Neural progenitor cell (in vitro differentiated cells): ENCODE measurements at regions not wholly inside any gene's neighbourhood (a gene's known extent, or its start where the extent isn't known, plus 50 kb on each side); places are given as distances from the start of the nearest gene placed in this dataset.

ENCODE experiments used
- DNase-seq: peaks from one replicate; pipeline ENCODE4 v3.0.0-alpha.2; 2016; ENCODE audit warnings: low spot score
- H2AFZ ChIP-seq: fragments of 200-600 bp; sonication (generic); replicated peaks from 2 replicates; pipeline ENCODE4 v1.6.1; 2016; ENCODE audit warnings: antibody characterized with exemption
- H3F3A ChIP-seq: fragments of 200-600 bp; sonication (generic); 2 replicates; pipeline ENCODE4 v1.6.1; 2016; ENCODE audit warnings: antibody characterized with exemption, low read depth
- H3K27ac ChIP-seq: fragments of 200-600 bp; sonication (generic); 2 replicates; pipeline ENCODE4 v1.5.1; 2016; ENCODE audit warnings: mild to moderate bottlenecking
- H3K27me3 ChIP-seq: fragments of 200-600 bp; sonication (generic); 2 replicates; pipeline ENCODE4 v1.6.1; 2016; ENCODE audit warnings: mild to moderate bottlenecking, moderate library complexity
- H3K36me3 ChIP-seq: fragments of 200-600 bp; sonication (generic); 2 replicates; pipeline ENCODE4 v1.5.1; 2016
- H3K4me1 ChIP-seq: fragments of 200-600 bp; sonication (generic); 2 replicates; pipeline ENCODE4 v1.6.1; 2016; ENCODE audit warnings: mixed run types
- H3K4me2 ChIP-seq: fragments of 200-600 bp; sonication (generic); 2 replicates; pipeline ENCODE4 v1.6.1; 2016
- H3K4me3 ChIP-seq: fragments of 200-600 bp; sonication (generic); 2 replicates; pipeline ENCODE4 v1.5.1; 2016
- H3K79me2 ChIP-seq: fragments of 200-600 bp; sonication (generic); 2 replicates; pipeline ENCODE4 v1.6.1; 2016; ENCODE audit warnings: low read depth
- H3K9ac ChIP-seq: fragments of 200-600 bp; sonication (generic); 2 replicates; pipeline ENCODE4 v1.6.1; 2016
- H3K9me3 ChIP-seq: fragments of 200-600 bp; sonication (generic); 2 replicates; pipeline ENCODE4 v1.5.1; 2016; ENCODE audit warnings: low read depth
- H4K20me1 ChIP-seq: fragments of 200-600 bp; sonication (generic); 2 replicates; pipeline ENCODE4 v1.6.1; 2016; ENCODE audit warnings: low read depth
- H3K27ac Mint-ChIP-seq: 3 replicates; pipeline ENCODE4 v1.8.0; 2021; ENCODE audit warnings: mixed read lengths
- H3K27me3 Mint-ChIP-seq: 2 replicates; pipeline ENCODE4 v1.8.0; 2022; ENCODE audit warnings: low read depth, mild to moderate bottlenecking, inconsistent platforms, moderate library complexity, mixed read lengths; ENCODE audit not compliant: insufficient read depth
- H3K36me3 Mint-ChIP-seq: 3 replicates; pipeline ENCODE4 v1.8.0; 2021; ENCODE audit warnings: mixed read lengths
- H3K4me1 Mint-ChIP-seq: 3 replicates; pipeline ENCODE4 v1.8.0; 2021; ENCODE audit warnings: mixed read lengths
- H3K4me3 Mint-ChIP-seq: 3 replicates; pipeline ENCODE4 v1.8.0; 2021; ENCODE audit warnings: mild to moderate bottlenecking, moderate library complexity, mixed read lengths
- H3K9me3 Mint-ChIP-seq: 3 replicates; pipeline ENCODE4 v1.8.0; 2020; ENCODE audit warnings: mixed read lengths
- CTCF ChIP-seq: fragments of 200-600 bp; sonication (generic); IDR thresholded peaks from 2 replicates; pipeline ENCODE4 v1.5.1; 2017; ENCODE audit warnings: antibody characterized with exemption, mild to moderate bottlenecking
- EZH2 ChIP-seq: fragments of 200-600 bp; sonication (generic); IDR thresholded peaks from 2 replicates; pipeline ENCODE4 v1.6.1; 2017; ENCODE audit warnings: antibody characterized with exemption, mild to moderate bottlenecking, moderate library complexity
- EZH2phosphoT487 ChIP-seq: fragments of 200-600 bp; sonication (generic); IDR thresholded peaks from 2 replicates; pipeline ENCODE4 v1.6.1; 2017; ENCODE audit warnings: antibody characterized with exemption

GRCh38 chr11:127425281-127425680 lies 424.7 kb upstream of the KIRREL3 start:
- Histone ChIP-seq H3K4me2 (no peak overlapping the region), H3K9ac (no peak overlapping the region), H4K20me1 (no peaks in the 10 kb centered on the region), H2AFZ (no peak overlapping the region), H3K9me3 (no peaks in the 10 kb centered on the region), H3K4me3 (no peak overlapping the region), H3K27me3 (no peaks in the 10 kb centered on the region), H3K4me1 (peaks cover 10% of the 10 kb centered on the region), H3K36me3 (no peaks in the 10 kb centered on the region), H3K27ac (no peak overlapping the region), H3F3A (no peaks in the 10 kb centered on the region), H3K79me2 (no peaks in the 10 kb centered on the region)
- H3K36me3 Mint-ChIP-seq = no peaks in the 10 kb centered on the region
- no peak for DNase-seq
- TF ChIP-seq EZH2 (no peak), CTCF (no peak), EZH2phosphoT487 (no peak)
- peaks cover 3% of the 10 kb centered on the region for H3K4me1 Mint-ChIP-seq
- H3K27ac Mint-ChIP-seq = no peak overlapping the region
- peaks cover 2% of the 10 kb centered on the region for H3K9me3 Mint-ChIP-seq
- no peak overlapping the region for H3K4me3 Mint-ChIP-seq
- H3K27me3 Mint-ChIP-seq = no peaks in the 10 kb centered on the region

GRCh38 chr11:127424661-127425060 lies 424.1 kb upstream of the KIRREL3 start:
- no peaks in the 10 kb centered on the region for H3K9me3 ChIP-seq
- no peak overlapping the region for H3K4me3 Mint-ChIP-seq
- no peak overlapping the region for H2AFZ ChIP-seq
- H3K4me1 ChIP-seq = peaks cover 10% of the 10 kb centered on the region
- H3K4me2 ChIP-seq = no peak overlapping the region
- H3K9me3 Mint-ChIP-seq = peaks cover 2% of the 10 kb centered on the region
- no peak overlapping the region for H3K4me3 ChIP-seq
- H3K27me3 ChIP-seq = no peaks in the 10 kb centered on the region
- H3K4me1 Mint-ChIP-seq = peaks cover 3% of the 10 kb centered on the region
- no peaks in the 10 kb centered on the region for H3K27me3 Mint-ChIP-seq
- H3K9ac ChIP-seq = no peak overlapping the region
- no peak overlapping the region for H3K27ac ChIP-seq
- H3F3A ChIP-seq = no peaks in the 10 kb centered on the region
- no peaks in the 10 kb centered on the region for H3K36me3 Mint-ChIP-seq
- no peaks in the 10 kb centered on the region for H3K36me3 ChIP-seq
- no peak overlapping the region for H3K27ac Mint-ChIP-seq
- H3K79me2 ChIP-seq = no peaks in the 10 kb centered on the region
- H4K20me1 ChIP-seq = no peaks in the 10 kb centered on the region
- DNase-seq = no peak
- no peak for TF ChIP-seq EZH2
- TF ChIP-seq CTCF = no peak
- no peak for TF ChIP-seq EZH2phosphoT487

GRCh38 chr11:127420139-127420538 lies 419.6 kb upstream of the KIRREL3 start:
- peaks cover 3% of the 10 kb centered on the region for H3K4me1 Mint-ChIP-seq
- no peak overlapping the region for H3K4me3 Mint-ChIP-seq
- Histone ChIP-seq H3K4me2 (no peak overlapping the region), H3K4me3 (no peak overlapping the region), H2AFZ (no peak overlapping the region), H3K27me3 (no peaks in the 10 kb centered on the region), H3K4me1 (peaks cover 7% of the 10 kb centered on the region), H3K9ac (no peak overlapping the region), H3F3A (no peaks in the 10 kb centered on the region), H4K20me1 (no peaks in the 10 kb centered on the region), H3K27ac (no peak overlapping the region), H3K9me3 (no peaks in the 10 kb centered on the region), H3K79me2 (no peaks in the 10 kb centered on the region), H3K36me3 (no peaks in the 10 kb centered on the region)
- peaks cover 13% of the 10 kb centered on the region for H3K9me3 Mint-ChIP-seq
- no peaks in the 10 kb centered on the region for H3K36me3 Mint-ChIP-seq
- no peak for DNase-seq
- no peak for TF ChIP-seq EZH2
- no peak for TF ChIP-seq CTCF
- no peak for TF ChIP-seq EZH2phosphoT487
- no peaks in the 10 kb centered on the region for H3K27me3 Mint-ChIP-seq
- no peak overlapping the region for H3K27ac Mint-ChIP-seq
